SJSA1 (cell line): ENCODE measurements at regions not wholly inside any gene's neighbourhood (a gene's known extent, or its start where the extent isn't known, plus 50 kb on each side); places are given as distances from the start of the nearest gene placed in this dataset.

Source experiments
- DNase-seq, 2 experiments: peaks; one replicate each; pipeline ENCODE4 v3.0.0-alpha.2; 2015 to 2020; ENCODE audit warnings: low spot score in 2 of 2, low read depth in 1 of 2
- H3K27ac ChIP-seq: fragments of 250-450 bp; sonication (Bioruptor Pico); 2 replicates; pipeline ENCODE4 v1.5.1; 2020; ENCODE audit warnings: mild to moderate bottlenecking, moderate library complexity
- H3K27me3 ChIP-seq: fragments of 250-450 bp; sonication (Bioruptor Pico); replicated peaks from 2 replicates; pipeline ENCODE4 v1.5.1; 2020; ENCODE audit warnings: mild to moderate bottlenecking, moderate library complexity
- H3K36me3 ChIP-seq: fragments of 250-450 bp; sonication (Bioruptor Pico); 2 replicates; pipeline ENCODE4 v1.5.1; 2020; ENCODE audit warnings: mild to moderate bottlenecking
- H3K4me1 ChIP-seq: fragments of 250-450 bp; sonication (Bioruptor Pico); replicated peaks from 2 replicates; pipeline ENCODE4 v1.6.1; 2021; ENCODE audit warnings: mild to moderate bottlenecking
- H3K4me3 ChIP-seq: fragments of 250-450 bp; sonication (Bioruptor Pico); 2 replicates; pipeline ENCODE4 v1.5.1; 2020; ENCODE audit warnings: mild to moderate bottlenecking
- H3K9me3 ChIP-seq: fragments of 250-450 bp; sonication (Bioruptor Pico); replicated peaks from 2 replicates; pipeline ENCODE4 v1.5.1; 2020; ENCODE audit warnings: mild to moderate bottlenecking

GRCh38 chr4:11196927-11197522 is 231.7 kb downstream of the HS3ST1 start:
- no peaks in the 10 kb centered on the region for H3K27me3 ChIP-seq
- no peaks in the 10 kb centered on the region for H3K36me3 ChIP-seq
- no peaks in the 10 kb centered on the region for H3K9me3 ChIP-seq
- no peak overlapping the region for H3K27ac ChIP-seq
- H3K4me3 ChIP-seq: no peak overlapping the region
- no peak for DNase-seq
- H3K4me1 ChIP-seq: no peaks in the 10 kb centered on the region

GRCh38 chr4:11194431-11194830 is 234.3 kb downstream of the HS3ST1 start:
- no peaks in the 10 kb centered on the region for H3K36me3 ChIP-seq
- DNase-seq: no peak
- no peaks in the 10 kb centered on the region for H3K4me1 ChIP-seq
- no peak overlapping the region for H3K27ac ChIP-seq
- H3K9me3 ChIP-seq: no peaks in the 10 kb centered on the region
- H3K4me3 ChIP-seq: no peak overlapping the region
- H3K27me3 ChIP-seq: no peaks in the 10 kb centered on the region

- H3K36me3 ChIP-seq: no peaks in the 10 kb centered on the region
- H3K27ac ChIP-seq: no peak overlapping the region
- no peaks in the 10 kb centered on the region for H3K27me3 ChIP-seq
- H3K4me3 ChIP-seq: no peak overlapping the region
- H3K9me3 ChIP-seq: no peaks in the 10 kb centered on the region
- H3K4me1 ChIP-seq: no peaks in the 10 kb centered on the region
- no peak for DNase-seq
These were observed 238.9 kb downstream of the HS3ST1 start for GRCh38 chr4:11189756-11190155.

- no peaks in the 10 kb centered on the region for H3K9me3 ChIP-seq
- no peaks in the 10 kb centered on the region for H3K4me1 ChIP-seq
- H3K4me3 ChIP-seq: no peak overlapping the region
- H3K27me3 ChIP-seq: no peaks in the 10 kb centered on the region
- no peaks in the 10 kb centered on the region for H3K36me3 ChIP-seq
- H3K27ac ChIP-seq: no peak overlapping the region
- DNase-seq: no peak
These were observed 245.3 kb downstream of the HS3ST1 start for GRCh38 chr4:11183356-11183740.

- H3K36me3 ChIP-seq: no peaks in the 10 kb centered on the region
- H3K27me3 ChIP-seq: no peaks in the 10 kb centered on the region
- H3K4me3 ChIP-seq: no peak overlapping the region
- H3K4me1 ChIP-seq: no peaks in the 10 kb centered on the region
- no peak for DNase-seq
- no peak overlapping the region for H3K27ac ChIP-seq
- H3K9me3 ChIP-seq: no peaks in the 10 kb centered on the region
These were observed 245.9 kb downstream of the HS3ST1 start for GRCh38 chr4:11182586-11183355.

- no peak for DNase-seq
- H3K36me3 ChIP-seq: no peaks in the 10 kb centered on the region
- no peaks in the 10 kb centered on the region for H3K4me1 ChIP-seq
- H3K27ac ChIP-seq: no peak overlapping the region
- H3K27me3 ChIP-seq: no peaks in the 10 kb centered on the region
- no peaks in the 10 kb centered on the region for H3K9me3 ChIP-seq
- H3K4me3 ChIP-seq: no peak overlapping the region
These were observed 246.7 kb downstream of the HS3ST1 start for GRCh38 chr4:11182031-11182430.

GRCh38 chr4:11179796-11180195 is 248.9 kb downstream of the HS3ST1 start:
- Histone ChIP-seq H3K27me3 (no peaks in the 10 kb centered on the region), H3K4me1 (no peaks in the 10 kb centered on the region), H3K27ac (no peak overlapping the region), H3K9me3 (no peaks in the 10 kb centered on the region), H3K36me3 (no peaks in the 10 kb centered on the region), H3K4me3 (no peak overlapping the region)
- no peak for DNase-seq

- no peaks in the 10 kb centered on the region for H3K36me3 ChIP-seq
These were observed 250.3 kb downstream of the HS3ST1 start for GRCh38 chr4:11178433-11178832.

GRCh38 chr4:11175374-11175773 is 253.3 kb downstream of the HS3ST1 start:
- no peak for DNase-seq
- Histone ChIP-seq H3K4me3 (no peak overlapping the region), H3K27me3 (no peaks in the 10 kb centered on the region), H3K36me3 (no peaks in the 10 kb centered on the region), H3K9me3 (no peaks in the 10 kb centered on the region), H3K27ac (no peak overlapping the region), H3K4me1 (no peaks in the 10 kb centered on the region)

More at GRCh38 chr4:11178433-11178832, 250.3 kb downstream of the HS3ST1 start:
- H3K4me1 ChIP-seq: no peaks in the 10 kb centered on the region
- no peak overlapping the region for H3K4me3 ChIP-seq
- no peak overlapping the region for H3K27ac ChIP-seq
- H3K27me3 ChIP-seq: no peaks in the 10 kb centered on the region
- H3K9me3 ChIP-seq: no peaks in the 10 kb centered on the region
- no peak for DNase-seq

GRCh38 chr4:11166606-11167005 is 262.1 kb downstream of the HS3ST1 start:
- Histone ChIP-seq H3K27me3 (no peaks in the 10 kb centered on the region), H3K4me1 (no peaks in the 10 kb centered on the region), H3K4me3 (no peak overlapping the region), H3K36me3 (no peaks in the 10 kb centered on the region), H3K27ac (no peak overlapping the region), H3K9me3 (no peaks in the 10 kb centered on the region)
- DNase-seq: no peak

GRCh38 chr4:11166034-11166433 is 262.7 kb downstream of the HS3ST1 start:
- no peak overlapping the region for H3K4me3 ChIP-seq
- no peaks in the 10 kb centered on the region for H3K36me3 ChIP-seq
- H3K27me3 ChIP-seq: no peaks in the 10 kb centered on the region
- no peak overlapping the region for H3K27ac ChIP-seq
- no peak for DNase-seq
- no peaks in the 10 kb centered on the region for H3K9me3 ChIP-seq
- H3K4me1 ChIP-seq: no peaks in the 10 kb centered on the region

- Histone ChIP-seq H3K4me1 (no peaks in the 10 kb centered on the region), H3K9me3 (no peaks in the 10 kb centered on the region), H3K27me3 (no peaks in the 10 kb centered on the region), H3K4me3 (no peak overlapping the region), H3K36me3 (no peaks in the 10 kb centered on the region), H3K27ac (no peak overlapping the region)
- DNase-seq: no peak
These were observed 263.6 kb downstream of the HS3ST1 start for GRCh38 chr4:11165052-11165451.

- Histone ChIP-seq H3K9me3 (no peaks in the 10 kb centered on the region), H3K4me1 (no peaks in the 10 kb centered on the region), H3K27me3 (no peaks in the 10 kb centered on the region), H3K27ac (no peak overlapping the region), H3K36me3 (no peaks in the 10 kb centered on the region), H3K4me3 (no peak overlapping the region)
- DNase-seq: no peak
These were observed 268.4 kb downstream of the HS3ST1 start for GRCh38 chr4:11160288-11160687.

- no peak for DNase-seq
- H3K4me1 ChIP-seq: no peaks in the 10 kb centered on the region
These were observed 269.7 kb downstream of the HS3ST1 start for GRCh38 chr4:11158971-11159370.

More at GRCh38 chr4:11158971-11159370, 269.7 kb downstream of the HS3ST1 start:
- Histone ChIP-seq H3K4me3 (no peak overlapping the region), H3K9me3 (no peaks in the 10 kb centered on the region), H3K27ac (no peak overlapping the region), H3K36me3 (no peaks in the 10 kb centered on the region), H3K27me3 (no peaks in the 10 kb centered on the region)
